Neural progenitor cell (in vitro differentiated cells): ENCODE measurements at regions not wholly inside any gene's neighbourhood (a gene's known extent, or its start where the extent isn't known, plus 50 kb on each side); places are given as distances from the start of the nearest gene placed in this dataset.

Experiments used
- DNase-seq: peaks from one replicate; pipeline ENCODE4 v3.0.0-alpha.2; 2016; ENCODE audit warnings: low spot score
- H2AFZ ChIP-seq: fragments of 200-600 bp; sonication (generic); replicated peaks from 2 replicates; pipeline ENCODE4 v1.6.1; 2016; ENCODE audit warnings: antibody characterized with exemption
- H3F3A ChIP-seq: fragments of 200-600 bp; sonication (generic); 2 replicates; pipeline ENCODE4 v1.6.1; 2016; ENCODE audit warnings: antibody characterized with exemption, low read depth
- H3K27ac ChIP-seq: fragments of 200-600 bp; sonication (generic); 2 replicates; pipeline ENCODE4 v1.5.1; 2016; ENCODE audit warnings: mild to moderate bottlenecking
- H3K27me3 ChIP-seq: fragments of 200-600 bp; sonication (generic); 2 replicates; pipeline ENCODE4 v1.6.1; 2016; ENCODE audit warnings: mild to moderate bottlenecking, moderate library complexity
- H3K36me3 ChIP-seq: fragments of 200-600 bp; sonication (generic); 2 replicates; pipeline ENCODE4 v1.5.1; 2016
- H3K4me1 ChIP-seq: fragments of 200-600 bp; sonication (generic); 2 replicates; pipeline ENCODE4 v1.6.1; 2016; ENCODE audit warnings: mixed run types
- H3K4me2 ChIP-seq: fragments of 200-600 bp; sonication (generic); 2 replicates; pipeline ENCODE4 v1.6.1; 2016
- H3K4me3 ChIP-seq: fragments of 200-600 bp; sonication (generic); 2 replicates; pipeline ENCODE4 v1.5.1; 2016
- H3K79me2 ChIP-seq: fragments of 200-600 bp; sonication (generic); 2 replicates; pipeline ENCODE4 v1.6.1; 2016; ENCODE audit warnings: low read depth
- H3K9ac ChIP-seq: fragments of 200-600 bp; sonication (generic); 2 replicates; pipeline ENCODE4 v1.6.1; 2016
- H3K9me3 ChIP-seq: fragments of 200-600 bp; sonication (generic); 2 replicates; pipeline ENCODE4 v1.5.1; 2016; ENCODE audit warnings: low read depth
- H4K20me1 ChIP-seq: fragments of 200-600 bp; sonication (generic); 2 replicates; pipeline ENCODE4 v1.6.1; 2016; ENCODE audit warnings: low read depth
- H3K27ac Mint-ChIP-seq: 3 replicates; pipeline ENCODE4 v1.8.0; 2021; ENCODE audit warnings: mixed read lengths
- H3K27me3 Mint-ChIP-seq: 2 replicates; pipeline ENCODE4 v1.8.0; 2022; ENCODE audit warnings: low read depth, mild to moderate bottlenecking, inconsistent platforms, moderate library complexity, mixed read lengths; ENCODE audit not compliant: insufficient read depth
- H3K36me3 Mint-ChIP-seq: 3 replicates; pipeline ENCODE4 v1.8.0; 2021; ENCODE audit warnings: mixed read lengths
- H3K4me1 Mint-ChIP-seq: 3 replicates; pipeline ENCODE4 v1.8.0; 2021; ENCODE audit warnings: mixed read lengths
- H3K4me3 Mint-ChIP-seq: 3 replicates; pipeline ENCODE4 v1.8.0; 2021; ENCODE audit warnings: mild to moderate bottlenecking, moderate library complexity, mixed read lengths
- H3K9me3 Mint-ChIP-seq: 3 replicates; pipeline ENCODE4 v1.8.0; 2020; ENCODE audit warnings: mixed read lengths
- CTCF ChIP-seq: fragments of 200-600 bp; sonication (generic); IDR thresholded peaks from 2 replicates; pipeline ENCODE4 v1.5.1; 2017; ENCODE audit warnings: antibody characterized with exemption, mild to moderate bottlenecking
- EZH2 ChIP-seq: fragments of 200-600 bp; sonication (generic); IDR thresholded peaks from 2 replicates; pipeline ENCODE4 v1.6.1; 2017; ENCODE audit warnings: antibody characterized with exemption, mild to moderate bottlenecking, moderate library complexity
- EZH2phosphoT487 ChIP-seq: fragments of 200-600 bp; sonication (generic); IDR thresholded peaks from 2 replicates; pipeline ENCODE4 v1.6.1; 2017; ENCODE audit warnings: antibody characterized with exemption

GRCh38 chr1:9422321-9422720 lies 116.9 kb upstream of the SLC25A33 start:
- Mint-ChIP-seq H3K9me3 (peaks cover 2% of the 10 kb centered on the region), H3K4me3 (no peak overlapping the region), H3K27me3 (peaks cover 5% of the 10 kb centered on the region), H3K36me3 (no peaks in the 10 kb centered on the region), H3K27ac (peak overlapping the region; percentile 29), H3K4me1 (peaks cover 7% of the 10 kb centered on the region)
- Histone ChIP-seq H3K27me3 (no peaks in the 10 kb centered on the region), H3K4me2 (no peak overlapping the region), H3K9me3 (no peaks in the 10 kb centered on the region), H3K27ac (no peak overlapping the region), H4K20me1 (no peaks in the 10 kb centered on the region), H3K79me2 (no peaks in the 10 kb centered on the region), H3K4me3 (no peak overlapping the region), H2AFZ (peak overlapping the region; percentile 26), H3K36me3 (no peaks in the 10 kb centered on the region), H3K9ac (no peak overlapping the region), H3F3A (no peaks in the 10 kb centered on the region), H3K4me1 (no peaks in the 10 kb centered on the region)
- no peak for DNase-seq
- TF ChIP-seq EZH2phosphoT487, result no peak
- TF ChIP-seq EZH2, result no peak
- TF ChIP-seq CTCF, result no peak

- H3K4me2 ChIP-seq, result no peak overlapping the region
- H3K9ac ChIP-seq, result no peak overlapping the region
- Mint-ChIP-seq H3K27me3 (peaks cover 5% of the 10 kb centered on the region), H3K27ac (no peak overlapping the region), H3K4me1 (peaks cover 7% of the 10 kb centered on the region), H3K36me3 (no peaks in the 10 kb centered on the region), H3K4me3 (no peak overlapping the region), H3K9me3 (peaks cover 2% of the 10 kb centered on the region)
- H2AFZ ChIP-seq, result peak overlapping the region; percentile 26
- no peak for TF ChIP-seq EZH2
- no peak for TF ChIP-seq CTCF
- TF ChIP-seq EZH2phosphoT487, result no peak
- H3K79me2 ChIP-seq, result no peaks in the 10 kb centered on the region
- H3K27me3 ChIP-seq, result no peaks in the 10 kb centered on the region
- H3K9me3 ChIP-seq, result no peaks in the 10 kb centered on the region
- no peaks in the 10 kb centered on the region for H3K4me1 ChIP-seq
- H3K27ac ChIP-seq, result no peak overlapping the region
- DNase-seq, result no peak
- no peak overlapping the region for H3K4me3 ChIP-seq
- no peaks in the 10 kb centered on the region for H4K20me1 ChIP-seq
- H3K36me3 ChIP-seq, result no peaks in the 10 kb centered on the region
- H3F3A ChIP-seq, result no peaks in the 10 kb centered on the region
These were observed 116.3 kb upstream of the SLC25A33 start for GRCh38 chr1:9422911-9423505.

GRCh38 chr1:9424261-9424660 lies 115.0 kb upstream of the SLC25A33 start:
- TF ChIP-seq EZH2phosphoT487 (no peak), EZH2 (no peak), CTCF (no peak)
- DNase-seq, result no peak
- Mint-ChIP-seq H3K4me3 (no peak overlapping the region), H3K27ac (no peak overlapping the region), H3K9me3 (peaks cover 2% of the 10 kb centered on the region), H3K27me3 (peaks cover 9% of the 10 kb centered on the region), H3K36me3 (no peaks in the 10 kb centered on the region), H3K4me1 (peaks cover 17% of the 10 kb centered on the region)
- Histone ChIP-seq H3K9ac (no peak overlapping the region), H3K4me3 (no peak overlapping the region), H3K4me1 (peaks cover under 1% of the 10 kb centered on the region), H2AFZ (no peak overlapping the region), H3K4me2 (no peak overlapping the region), H3K27me3 (no peaks in the 10 kb centered on the region), H3K79me2 (no peaks in the 10 kb centered on the region), H3K9me3 (no peaks in the 10 kb centered on the region), H3F3A (peaks cover 5% of the 10 kb centered on the region), H3K27ac (no peak overlapping the region), H4K20me1 (no peaks in the 10 kb centered on the region), H3K36me3 (no peaks in the 10 kb centered on the region)
